GM23338 (cell line): ENCODE measurements at regions not wholly inside any gene's neighbourhood (a gene's known extent, or its start where the extent isn't known, plus 50 kb on each side); places are given as distances from the start of the nearest gene placed in this dataset.

Experiments used
- ATAC-seq: fragments of 200-7000 bp; cut with Tn5 transposase; 3 replicates; pipeline ENCODE4 v1.9.1; 2020
- DNase-seq: peaks from one replicate; pipeline ENCODE4 v3.0.0-alpha.2; 2015; ENCODE audit warnings: low spot score
- H2AFZ ChIP-seq: fragments of 200-600 bp; sonication (generic); 2 replicates; pipeline ENCODE4 v1.8.0; 2016; ENCODE audit warnings: antibody characterized with exemption, mild to moderate bottlenecking, moderate library complexity
- H3F3A ChIP-seq: fragments of 200-600 bp; sonication (generic); replicated peaks from 2 replicates; pipeline ENCODE4 v1.8.0; 2017; ENCODE audit warnings: antibody characterized with exemption, mixed run types, low read depth
- H3K27ac ChIP-seq: fragments of 200-600 bp; sonication (generic); 2 replicates; pipeline ENCODE4 v1.6.1; 2016; ENCODE audit warnings: low read depth
- H3K27me3 ChIP-seq: fragments of 200-600 bp; sonication (generic); 2 replicates; pipeline ENCODE4 v1.8.0; 2016; ENCODE audit warnings: mild to moderate bottlenecking, mixed run types, moderate library complexity; ENCODE audit not compliant: insufficient read depth
- H3K36me3 ChIP-seq: fragments of 200-600 bp; sonication (generic); 2 replicates; pipeline ENCODE4 v1.8.0; 2016; ENCODE audit warnings: mild to moderate bottlenecking; ENCODE audit not compliant: insufficient read depth
- H3K4me1 ChIP-seq: fragments of 200-600 bp; sonication (generic); 2 replicates; pipeline ENCODE4 v1.8.0; 2016; ENCODE audit warnings: mild to moderate bottlenecking, moderate library complexity; ENCODE audit not compliant: insufficient read depth
- H3K4me2 ChIP-seq: fragments of 200-600 bp; sonication (generic); 2 replicates; pipeline ENCODE4 v1.7.1; 2017; ENCODE audit warnings: mixed run types
- H3K4me3 ChIP-seq: fragments of 200-600 bp; sonication (generic); 2 replicates; pipeline ENCODE4 v1.6.1; 2016; ENCODE audit warnings: mixed run types
- H3K79me2 ChIP-seq: fragments of 200-600 bp; sonication (generic); replicated peaks from 2 replicates; pipeline ENCODE4 v1.8.0; 2017; ENCODE audit warnings: mild to moderate bottlenecking; ENCODE audit not compliant: insufficient read depth
- H3K9me2 ChIP-seq: fragments of 200-600 bp; sonication (generic); 2 replicates; pipeline ENCODE4 v1.8.0; 2017; ENCODE audit not compliant: insufficient read depth
- H4K20me1 ChIP-seq: fragments of 200-600 bp; sonication (generic); replicated peaks from 2 replicates; pipeline ENCODE4 v1.8.0; 2017; ENCODE audit warnings: mild to moderate bottlenecking; ENCODE audit not compliant: insufficient read depth
- H3K27ac Mint-ChIP-seq: 2 replicates; pipeline ENCODE4 v1.8.0; 2020; ENCODE audit warnings: inconsistent platforms, mild to moderate bottlenecking, moderate library complexity, mixed read lengths
- H3K27me3 Mint-ChIP-seq: 3 replicates; pipeline ENCODE4 v1.8.0; 2022; ENCODE audit warnings: low read depth, mild to moderate bottlenecking, moderate library complexity, mixed read lengths, inconsistent platforms; ENCODE audit not compliant: insufficient read depth, poor library complexity
- H3K36me3 Mint-ChIP-seq: 3 replicates; pipeline ENCODE4 v1.8.0; 2021; ENCODE audit warnings: low read depth, mild to moderate bottlenecking, inconsistent platforms, moderate library complexity, mixed read lengths
- H3K4me1 Mint-ChIP-seq: 3 replicates; pipeline ENCODE4 v1.8.0; 2020; ENCODE audit warnings: mild to moderate bottlenecking, inconsistent platforms, mixed read lengths
- H3K4me3 Mint-ChIP-seq: 3 replicates; pipeline ENCODE4 v1.8.0; 2021; ENCODE audit warnings: moderate library complexity, mild to moderate bottlenecking, inconsistent platforms, mixed read lengths
- H3K9me3 Mint-ChIP-seq: 3 replicates; pipeline ENCODE4 v1.8.0; 2020; ENCODE audit warnings: moderate library complexity, mild to moderate bottlenecking, inconsistent platforms, mixed read lengths
- CREB1 ChIP-seq: fragments of 250-450 bp; sonication (Bioruptor Pico); IDR thresholded peaks from 2 replicates; pipeline ENCODE4 v1.5.0; 2020; ENCODE audit warnings: low read depth, mild to moderate bottlenecking, moderate library complexity
- EZH2 ChIP-seq: fragments of 200-600 bp; sonication (generic); IDR thresholded peaks from one replicate; pipeline ENCODE4 v1.8.0; 2017; ENCODE audit warnings: antibody characterized with exemption, mild to moderate bottlenecking, low read depth; ENCODE audit not compliant: unreplicated experiment
- EZH2phosphoT487 ChIP-seq: fragments of 200-600 bp; sonication (generic); IDR thresholded peaks from one replicate; pipeline ENCODE4 v1.8.1; 2018; ENCODE audit warnings: antibody characterized with exemption; ENCODE audit not compliant: unreplicated experiment
- NANOG ChIP-seq: IDR thresholded peaks from 2 replicates; pipeline ENCODE4 v1.6.1; 2016; ENCODE audit warnings: antibody characterized with exemption, borderline replicate concordance
- POLR2AphosphoS5 ChIP-seq: IDR thresholded peaks from 2 replicates; pipeline ENCODE4 v1.6.1; 2016; ENCODE audit warnings: antibody characterized with exemption, low read depth
- STAT1 ChIP-seq: IDR thresholded peaks from one replicate; pipeline ENCODE4 v1.6.1; 2016; ENCODE audit warnings: antibody characterized with exemption; ENCODE audit not compliant: unreplicated experiment
- ZNF114 ChIP-seq: fragments of 250-450 bp; sonication (Bioruptor Pico); IDR thresholded peaks from 2 replicates; pipeline ENCODE4 v1.5.0; 2020; ENCODE audit warnings: mild to moderate bottlenecking, moderate library complexity
- ZNF331 ChIP-seq: fragments of 250-450 bp; sonication (Bioruptor Pico); IDR thresholded peaks from 2 replicates; pipeline ENCODE4 v1.5.0; 2020; ENCODE audit warnings: low read depth, mild to moderate bottlenecking, moderate library complexity
- TF ChIP-seq, protein P1 (sequence below): IDR thresholded peaks from 2 replicates; pipeline ENCODE4 v1.6.1; 2016; ENCODE audit warnings: antibody characterized with exemption
- TF ChIP-seq, protein P2 (sequence below): fragments of 250-450 bp; sonication (Bioruptor Pico); IDR thresholded peaks from 2 replicates; pipeline ENCODE4 v1.5.0; 2020; ENCODE audit warnings: mild to moderate bottlenecking, moderate library complexity

DNA sequence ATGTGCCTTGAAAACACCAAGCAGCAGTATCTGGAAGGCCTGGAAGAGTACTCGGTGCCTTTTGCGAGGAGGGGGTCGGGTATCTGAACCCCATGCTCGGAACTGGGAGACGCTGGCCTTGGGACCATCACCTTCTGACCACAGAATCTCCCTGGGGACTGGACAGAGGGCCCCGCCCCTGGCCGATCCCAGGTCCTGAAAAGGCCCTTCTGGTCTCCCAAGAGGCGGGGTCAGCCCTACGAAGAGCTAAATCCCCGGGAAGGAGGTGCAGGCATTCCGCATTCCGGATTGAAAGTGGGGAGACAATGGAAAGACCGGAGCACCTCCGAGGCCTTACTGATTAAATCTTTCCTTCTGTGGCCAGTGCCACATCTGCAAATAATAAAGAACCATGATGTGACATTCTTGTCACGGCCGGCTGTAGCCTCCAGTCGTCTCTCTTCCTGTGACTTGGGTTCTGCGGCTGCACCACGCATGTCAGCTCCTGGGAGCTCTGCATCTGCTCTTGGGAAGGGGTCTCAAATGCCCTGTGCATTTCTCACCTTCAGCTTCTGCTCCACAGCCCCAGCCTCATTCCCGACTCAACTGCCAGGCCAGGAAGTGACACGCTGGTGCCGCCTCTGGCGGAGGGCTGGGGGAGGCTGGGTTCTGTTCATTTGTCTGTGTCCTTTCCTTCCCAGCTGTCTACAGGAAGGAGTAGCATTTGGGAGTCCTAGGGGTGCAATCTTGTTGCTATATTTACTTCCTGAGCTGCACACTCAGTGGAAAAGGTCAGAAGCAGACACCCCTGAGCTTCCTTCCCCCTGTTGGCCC lies 173.5 kb downstream of the KLF13 start (continued):
- TF ChIP-seq STAT1 (no peak), EZH2 (no peak), CREB1 (CRISPR knock-in tag) (no peak), ZNF114 (CRISPR knock-in tag) (no peak)
- TF ChIP-seq, protein P1, sequence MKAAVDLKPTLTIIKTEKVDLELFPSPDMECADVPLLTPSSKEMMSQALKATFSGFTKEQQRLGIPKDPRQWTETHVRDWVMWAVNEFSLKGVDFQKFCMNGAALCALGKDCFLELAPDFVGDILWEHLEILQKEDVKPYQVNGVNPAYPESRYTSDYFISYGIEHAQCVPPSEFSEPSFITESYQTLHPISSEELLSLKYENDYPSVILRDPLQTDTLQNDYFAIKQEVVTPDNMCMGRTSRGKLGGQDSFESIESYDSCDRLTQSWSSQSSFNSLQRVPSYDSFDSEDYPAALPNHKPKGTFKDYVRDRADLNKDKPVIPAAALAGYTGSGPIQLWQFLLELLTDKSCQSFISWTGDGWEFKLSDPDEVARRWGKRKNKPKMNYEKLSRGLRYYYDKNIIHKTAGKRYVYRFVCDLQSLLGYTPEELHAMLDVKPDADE = no peak
- TF ChIP-seq, protein P2, sequence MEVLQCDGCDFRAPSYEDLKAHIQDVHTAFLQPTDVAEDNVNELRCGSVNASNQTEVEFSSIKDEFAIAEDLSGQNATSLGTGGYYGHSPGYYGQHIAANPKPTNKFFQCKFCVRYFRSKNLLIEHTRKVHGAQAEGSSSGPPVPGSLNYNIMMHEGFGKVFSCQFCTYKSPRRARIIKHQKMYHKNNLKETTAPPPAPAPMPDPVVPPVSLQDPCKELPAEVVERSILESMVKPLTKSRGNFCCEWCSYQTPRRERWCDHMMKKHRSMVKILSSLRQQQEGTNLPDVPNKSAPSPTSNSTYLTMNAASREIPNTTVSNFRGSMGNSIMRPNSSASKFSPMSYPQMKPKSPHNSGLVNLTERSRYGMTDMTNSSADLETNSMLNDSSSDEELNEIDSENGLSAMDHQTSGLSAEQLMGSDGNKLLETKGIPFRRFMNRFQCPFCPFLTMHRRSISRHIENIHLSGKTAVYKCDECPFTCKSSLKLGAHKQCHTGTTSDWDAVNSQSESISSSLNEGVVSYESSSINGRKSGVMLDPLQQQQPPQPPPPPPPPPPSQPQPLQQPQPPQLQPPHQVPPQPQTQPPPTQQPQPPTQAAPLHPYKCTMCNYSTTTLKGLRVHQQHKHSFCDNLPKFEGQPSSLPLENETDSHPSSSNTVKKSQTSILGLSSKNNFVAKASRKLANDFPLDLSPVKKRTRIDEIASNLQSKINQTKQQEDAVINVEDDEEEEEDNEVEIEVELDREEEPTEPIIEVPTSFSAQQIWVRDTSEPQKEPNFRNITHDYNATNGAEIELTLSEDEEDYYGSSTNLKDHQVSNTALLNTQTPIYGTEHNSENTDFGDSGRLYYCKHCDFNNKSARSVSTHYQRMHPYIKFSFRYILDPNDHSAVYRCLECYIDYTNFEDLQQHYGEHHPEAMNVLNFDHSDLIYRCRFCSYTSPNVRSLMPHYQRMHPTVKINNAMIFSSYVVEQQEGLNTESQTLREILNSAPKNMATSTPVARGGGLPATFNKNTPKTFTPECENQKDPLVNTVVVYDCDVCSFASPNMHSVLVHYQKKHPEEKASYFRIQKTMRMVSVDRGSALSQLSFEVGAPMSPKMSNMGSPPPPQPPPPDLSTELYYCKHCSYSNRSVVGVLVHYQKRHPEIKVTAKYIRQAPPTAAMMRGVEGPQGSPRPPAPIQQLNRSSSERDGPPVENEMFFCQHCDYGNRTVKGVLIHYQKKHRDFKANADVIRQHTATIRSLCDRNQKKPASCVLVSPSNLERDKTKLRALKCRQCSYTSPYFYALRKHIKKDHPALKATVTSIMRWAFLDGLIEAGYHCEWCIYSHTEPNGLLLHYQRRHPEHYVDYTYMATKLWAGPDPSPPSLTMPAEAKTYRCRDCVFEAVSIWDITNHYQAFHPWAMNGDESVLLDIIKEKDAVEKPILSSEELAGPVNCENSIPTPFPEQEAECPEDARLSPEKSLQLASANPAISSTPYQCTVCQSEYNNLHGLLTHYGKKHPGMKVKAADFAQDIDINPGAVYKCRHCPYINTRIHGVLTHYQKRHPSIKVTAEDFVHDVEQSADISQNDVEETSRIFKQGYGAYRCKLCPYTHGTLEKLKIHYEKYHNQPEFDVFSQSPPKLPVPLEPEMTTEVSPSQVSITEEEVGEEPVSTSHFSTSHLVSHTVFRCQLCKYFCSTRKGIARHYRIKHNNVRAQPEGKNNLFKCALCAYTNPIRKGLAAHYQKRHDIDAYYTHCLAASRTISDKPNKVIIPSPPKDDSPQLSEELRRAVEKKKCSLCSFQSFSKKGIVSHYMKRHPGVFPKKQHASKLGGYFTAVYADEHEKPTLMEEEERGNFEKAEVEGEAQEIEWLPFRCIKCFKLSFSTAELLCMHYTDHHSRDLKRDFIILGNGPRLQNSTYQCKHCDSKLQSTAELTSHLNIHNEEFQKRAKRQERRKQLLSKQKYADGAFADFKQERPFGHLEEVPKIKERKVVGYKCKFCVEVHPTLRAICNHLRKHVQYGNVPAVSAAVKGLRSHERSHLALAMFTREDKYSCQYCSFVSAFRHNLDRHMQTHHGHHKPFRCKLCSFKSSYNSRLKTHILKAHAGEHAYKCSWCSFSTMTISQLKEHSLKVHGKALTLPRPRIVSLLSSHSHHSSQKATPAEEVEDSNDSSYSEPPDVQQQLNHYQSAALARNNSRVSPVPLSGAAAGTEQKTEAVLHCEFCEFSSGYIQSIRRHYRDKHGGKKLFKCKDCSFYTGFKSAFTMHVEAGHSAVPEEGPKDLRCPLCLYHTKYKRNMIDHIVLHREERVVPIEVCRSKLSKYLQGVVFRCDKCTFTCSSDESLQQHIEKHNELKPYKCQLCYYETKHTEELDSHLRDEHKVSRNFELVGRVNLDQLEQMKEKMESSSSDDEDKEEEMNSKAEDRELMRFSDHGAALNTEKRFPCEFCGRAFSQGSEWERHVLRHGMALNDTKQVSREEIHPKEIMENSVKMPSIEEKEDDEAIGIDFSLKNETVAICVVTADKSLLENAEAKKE (CRISPR knock-in tag) = no peak

DNA sequence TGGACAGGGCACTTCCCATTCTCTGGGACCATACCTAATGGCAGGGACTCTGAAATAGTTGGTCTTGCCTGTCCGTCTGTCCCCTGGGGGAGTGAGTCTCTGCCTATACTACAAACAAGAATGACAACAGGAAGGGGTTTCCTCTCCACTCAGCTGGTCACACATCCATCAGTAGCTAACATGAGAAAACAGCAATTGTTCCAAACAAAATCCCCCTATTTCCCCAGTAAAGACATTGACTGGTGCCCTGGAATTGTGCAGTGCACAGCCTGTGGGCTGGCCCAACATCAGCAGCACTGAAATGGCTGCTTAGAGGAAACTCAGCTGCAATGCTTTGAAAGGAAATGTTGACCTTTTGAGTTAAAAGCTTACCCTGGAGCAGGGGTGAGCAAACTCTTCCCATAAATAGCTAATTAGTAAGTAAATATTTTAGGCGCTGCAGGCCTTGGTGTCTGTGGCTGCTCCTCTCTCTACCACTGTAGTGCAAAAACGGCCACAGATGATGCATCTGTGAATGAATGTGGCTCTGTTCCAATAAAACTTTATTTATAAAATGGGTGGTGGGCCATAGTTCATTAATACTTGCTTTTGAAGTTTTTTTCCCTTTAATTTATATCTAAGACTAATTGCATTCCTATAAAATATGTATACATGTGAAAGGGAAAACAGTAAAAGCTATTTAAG lies 174.3 kb downstream of the KLF13 start:
- Histone ChIP-seq H3K9me2 (no peaks in the 10 kb centered on the region), H3K4me2 (no peak overlapping the region), H4K20me1 (no peaks in the 10 kb centered on the region), H3K4me1 (no peaks in the 10 kb centered on the region), H3K27ac (no peak overlapping the region), H3K4me3 (no peak overlapping the region), H2AFZ (no peak overlapping the region), H3K27me3 (no peaks in the 10 kb centered on the region), H3K79me2 (no peaks in the 10 kb centered on the region), H3K36me3 (no peaks in the 10 kb centered on the region), H3F3A (no peaks in the 10 kb centered on the region)
- DNase-seq = no peak
- Mint-ChIP-seq H3K27ac (no peak overlapping the region), H3K27me3 (peaks cover 5% of the 10 kb centered on the region), H3K4me3 (no peak overlapping the region), H3K9me3 (no peaks in the 10 kb centered on the region), H3K36me3 (no peaks in the 10 kb centered on the region), H3K4me1 (peaks cover 2% of the 10 kb centered on the region; the same call in 2 of the 3 replicates)
- ATAC-seq = no peak
- TF ChIP-seq POLR2AphosphoS5 (no peak), NANOG (no peak), ZNF331 (CRISPR knock-in tag) (no peak), EZH2phosphoT487 (no peak)
- TF ChIP-seq, protein P1 = no peak
